Kidney (tissue), 13 donors: ENCODE measurements at regions not wholly inside any gene's neighbourhood (a gene's known extent, or its start where the extent isn't known, plus 50 kb on each side); places are given as distances from the start of the nearest gene placed in this dataset.
"Not testable (repeated sequence)": the region's sequence is repeated elsewhere in the genome, so short reads cannot be mapped to it uniquely, and the experiment has no call there.

ENCODE experiments used
- DNase-seq, 5 donors: peaks; one replicate each; pipeline ENCODE4 v3.0.0-alpha.2; 2013 to 2020
- FAIRE-seq: peaks from 2 replicates; lab custom pipeline; 2012; peaks lifted over from hg19 to GRCh38; lab: Jason Lieb, UNC
- H3K27ac ChIP-seq, 2 donors: one replicate each; pipeline ENCODE4 v1.7.0; 2013; ENCODE audit warnings: low read depth in 2 of 2, low read length in 2 of 2, inconsistent platforms in 1 of 2
- H3K27me3 ChIP-seq: one replicate; pipeline ENCODE4 v1.7.1; 2013; ENCODE audit warnings: low read length, inconsistent platforms; ENCODE audit not compliant: control insufficient read depth, insufficient read depth
- H3K36me3 ChIP-seq, 3 donors: one replicate each; pipeline versions ENCODE4 v1.7.0 to v1.7.1; 2013; ENCODE audit warnings: low read length in 3 of 3, control low read depth in 1 of 3, inconsistent platforms in 1 of 3; ENCODE audit not compliant: insufficient read depth in 3 of 3, control insufficient read depth in 2 of 3
- H3K4me1 ChIP-seq, 3 donors: one replicate each; pipeline versions ENCODE4 v1.7.0 to v1.7.1; 2013; ENCODE audit warnings: low read length in 3 of 3, inconsistent platforms in 1 of 3, low read depth in 1 of 3; ENCODE audit not compliant: control insufficient read depth in 2 of 3, insufficient read depth in 2 of 3
- H3K4me3 ChIP-seq, 3 donors: one replicate each; pipeline versions ENCODE4 v1.7.0 to v1.8.1; 2013; ENCODE audit warnings: low read length in 3 of 3, control low read depth in 1 of 3, inconsistent platforms in 1 of 3
- H3K9ac ChIP-seq, 3 donors: one replicate each; pipeline versions ENCODE4 v1.7.0 to v1.7.1; 2013; ENCODE audit warnings: low read length in 3 of 3, control low read depth in 1 of 3, inconsistent platforms in 1 of 3
- H3K9me3 ChIP-seq, 3 donors: one replicate each; pipeline versions ENCODE4 v1.7.0 to v1.7.1; 2013; ENCODE audit warnings: low read length in 3 of 3, control low read depth in 1 of 3, inconsistent platforms in 1 of 3; ENCODE audit not compliant: control insufficient read depth in 2 of 3, insufficient read depth in 1 of 3
- intact Hi-C: fragments of 100-400 bp; cut with DNase I; formaldehyde crosslinking; loops from one replicate; pipeline ENCODE4 v1.11.1; 2022
- TF ChIP-seq, protein P1 (sequence below): IDR thresholded peaks from 3 replicates; pipeline ENCODE4 v1.5.1; 2012; ENCODE audit warnings: mild to moderate bottlenecking, moderate library complexity, borderline replicate concordance; ENCODE audit not compliant: insufficient read depth; ENCODE audit errors: extremely low read depth
- donor health status: control.
- donor health status: control.
- donor health status: control.
- donor health status: control.
- donor health status: control.
- donor health status: DM: yes; HTN: yes; CAD: no.
- donor health status: Normal renal cell carcinoma (clear cell type).

GRCh38 chr18:46179306-46179705 is 75.1 kb downstream of the HAUS1 start:
- no peaks in the 10 kb centered on the region for H3K36me3 ChIP-seq
- H3K4me1 ChIP-seq = peaks cover 0 to 3% (median 0%) of the 10 kb centered on the region in 3 donors
- H3K27ac ChIP-seq = no peak overlapping the region
- no peak overlapping the region for H3K9ac ChIP-seq
- TF ChIP-seq, protein P1, sequence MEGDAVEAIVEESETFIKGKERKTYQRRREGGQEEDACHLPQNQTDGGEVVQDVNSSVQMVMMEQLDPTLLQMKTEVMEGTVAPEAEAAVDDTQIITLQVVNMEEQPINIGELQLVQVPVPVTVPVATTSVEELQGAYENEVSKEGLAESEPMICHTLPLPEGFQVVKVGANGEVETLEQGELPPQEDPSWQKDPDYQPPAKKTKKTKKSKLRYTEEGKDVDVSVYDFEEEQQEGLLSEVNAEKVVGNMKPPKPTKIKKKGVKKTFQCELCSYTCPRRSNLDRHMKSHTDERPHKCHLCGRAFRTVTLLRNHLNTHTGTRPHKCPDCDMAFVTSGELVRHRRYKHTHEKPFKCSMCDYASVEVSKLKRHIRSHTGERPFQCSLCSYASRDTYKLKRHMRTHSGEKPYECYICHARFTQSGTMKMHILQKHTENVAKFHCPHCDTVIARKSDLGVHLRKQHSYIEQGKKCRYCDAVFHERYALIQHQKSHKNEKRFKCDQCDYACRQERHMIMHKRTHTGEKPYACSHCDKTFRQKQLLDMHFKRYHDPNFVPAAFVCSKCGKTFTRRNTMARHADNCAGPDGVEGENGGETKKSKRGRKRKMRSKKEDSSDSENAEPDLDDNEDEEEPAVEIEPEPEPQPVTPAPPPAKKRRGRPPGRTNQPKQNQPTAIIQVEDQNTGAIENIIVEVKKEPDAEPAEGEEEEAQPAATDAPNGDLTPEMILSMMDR = no peak
- intact Hi-C loops = no loop called here
- FAIRE-seq = no peak
- H3K27me3 ChIP-seq = no peaks in the 10 kb centered on the region
- no peak overlapping the region for H3K4me3 ChIP-seq
- DNase-seq = no peak
- H3K9me3 ChIP-seq = no peaks in the 10 kb centered on the region

GRCh38 chr18:46182633-46183358 is 78.6 kb downstream of the HAUS1 start:
- DNase-seq (no peak), FAIRE-seq (no peak)
- Histone ChIP-seq H3K4me3 (no peak overlapping the region), H3K9me3 (no peaks in the 10 kb centered on the region), H3K9ac (no peak overlapping the region), H3K36me3 (no peaks in the 10 kb centered on the region), H3K27me3 (no peaks in the 10 kb centered on the region), H3K4me1 (peaks cover 0 to 3% (median 0%) of the 10 kb centered on the region in 3 donors), H3K27ac (no peak overlapping the region)
- intact Hi-C loops = no loop called here
- TF ChIP-seq, protein P1 = no peak

DNA sequence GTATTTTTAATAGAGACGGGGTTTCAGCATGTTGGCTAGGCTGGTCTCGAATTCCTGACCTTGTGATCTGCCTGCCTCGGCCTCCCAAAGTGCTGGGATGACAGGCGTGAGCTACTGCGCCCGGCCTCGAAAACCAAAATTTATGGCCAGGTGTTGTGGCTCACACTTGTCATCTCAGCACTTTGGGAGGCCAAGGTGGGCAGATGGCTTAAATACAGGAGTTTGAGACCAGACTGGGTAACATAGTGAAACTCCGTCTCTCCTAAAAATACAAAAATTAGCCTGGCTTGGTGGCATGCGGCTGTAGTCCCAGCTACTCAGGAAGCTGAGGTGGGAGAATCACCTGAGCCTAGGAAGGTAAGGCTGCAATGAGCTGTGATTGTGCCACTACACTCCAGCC is 80.1 kb downstream of the HAUS1 start:
- FAIRE-seq, H3K9ac ChIP-seq, intact Hi-C loops: not testable (repeated sequence)

GRCh38 chr18:46184727-46185126 is 80.5 kb downstream of the HAUS1 start:
- FAIRE-seq = no peak
- TF ChIP-seq, protein P1 = no peak
- Histone ChIP-seq H3K27ac (no peak overlapping the region), H3K4me1 (peaks cover 0 to 3% (median 0%) of the 10 kb centered on the region in 3 donors), H3K4me3 (no peak overlapping the region), H3K27me3 (no peaks in the 10 kb centered on the region), H3K9me3 (no peaks in the 10 kb centered on the region), H3K9ac (no peak overlapping the region), H3K36me3 (no peaks in the 10 kb centered on the region)
- no peak for DNase-seq
- intact Hi-C loops = no loop called here

More for the DNA sequence above, 80.1 kb downstream of the HAUS1 start:
- not testable (repeated sequence) for H3K27me3 ChIP-seq, H3K4me1 ChIP-seq, H3K36me3 ChIP-seq, DNase-seq, H3K4me3 ChIP-seq, H3K9me3 ChIP-seq, H3K27ac ChIP-seq
